Panc1 (cell line): ENCODE measurements at regions not wholly inside any gene's neighbourhood (a gene's known extent, or its start where the extent isn't known, plus 50 kb on each side); places are given as distances from the start of the nearest gene placed in this dataset.

ENCODE experiments used
- CTCF ChIP-seq: fragments of 450-650 bp; IDR thresholded peaks from 2 replicates; pipeline ENCODE4 v1.5.1; 2017; ENCODE audit warnings: mild to moderate bottlenecking
- REST ChIP-seq, 2 experiments: IDR thresholded peaks; 2 replicates each; pipeline ENCODE4 v1.6.1; 2011 to 2012; ENCODE audit warnings: low read depth in 2 of 2, control low read depth in 1 of 2, low read length in 1 of 2, mild to moderate bottlenecking in 1 of 2, moderate library complexity in 1 of 2; ENCODE audit not compliant: insufficient read depth in 1 of 2
- TCF7L2 ChIP-seq: IDR thresholded peaks from 2 replicates; pipeline ENCODE4 v1.6.1; 2011; ENCODE audit warnings: mild to moderate bottlenecking, low read depth, low read length, inconsistent platforms

- TF ChIP-seq CTCF, result no peak
- no peak for TF ChIP-seq TCF7L2
- TF ChIP-seq REST (IDR thresholded peaks at IDR 0.05; ENCODE audit: insufficient read depth in 1 of 2, low read depth in 2 of 2, low read length in 1 of 2), result no peak
Observed at GRCh38 chr6:170025935-170026750, 264.7 kb downstream of the DLL1 start.
